ENCODE measurements at regions not wholly inside any gene's neighbourhood (a gene's known extent, or its start where the extent isn't known, plus 50 kb on each side); places are given as distances from the start of the nearest gene placed in this dataset.
A peak's percentile ranks its signal among the peaks of the same experiment; 100 is the strongest.

DNA sequence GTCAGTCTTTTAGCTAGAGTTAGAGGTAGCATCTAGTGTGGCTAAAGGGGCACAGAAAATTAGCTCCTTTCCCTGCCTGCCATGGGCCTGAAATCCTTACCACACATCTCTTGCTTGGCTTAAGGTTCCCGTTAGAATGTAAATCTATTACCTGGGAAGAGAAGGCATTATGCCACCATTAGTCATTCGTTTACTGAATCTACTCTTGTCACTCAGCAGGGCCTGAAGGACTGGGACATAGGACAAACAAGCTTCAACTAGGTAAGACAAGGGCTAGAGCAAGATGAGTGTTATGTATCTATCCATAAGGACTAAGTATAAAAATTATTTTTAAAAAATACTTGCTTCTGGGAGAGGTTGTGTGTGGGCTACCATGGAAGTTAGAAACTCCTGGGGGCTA, 112.4 kb downstream of the CT47B1 start:
- Histone ChIP-seq H3K4me2 (no peak overlapping the region), H3K9me2 (replicated peaks; ENCODE audit: insufficient read depth) (no peaks in the 10 kb centered on the region), H3K4me3 (no peak overlapping the region), H3K9me3 (ENCODE audit: low read depth) (no peaks in the 10 kb centered on the region), H3K79me2 (no peaks in the 10 kb centered on the region), H3K36me3 (replicated peaks; ENCODE audit: insufficient read depth, low read depth) (no peaks in the 10 kb centered on the region), H3K27me3 (no peaks in the 10 kb centered on the region), H2AFZ (no peak overlapping the region), H3K27ac (no peak overlapping the region), H4K20me1 (ENCODE audit: insufficient read depth, poor library complexity, severe bottlenecking) (no peaks in the 10 kb centered on the region), H3K4me1 (ENCODE audit: insufficient read depth) (no peaks in the 10 kb centered on the region)
- WGBS (ENCODE audit: low lambda C conversion rate, missing lambda C conversion rate), result 43% methylated on average over 2 of the region's 2 CpGs
- DNase-seq (ENCODE audit: low spot score), result no peak
- TF ChIP-seq EZH2 (IDR thresholded peaks at IDR 0.05; ENCODE audit: borderline replicate concordance) (no peak), EZH2phosphoT487 (IDR thresholded peaks at IDR 0.05; ENCODE audit: low read depth, severe bottlenecking, unreplicated experiment) (no peak)
- TF ChIP-seq, protein P1, sequence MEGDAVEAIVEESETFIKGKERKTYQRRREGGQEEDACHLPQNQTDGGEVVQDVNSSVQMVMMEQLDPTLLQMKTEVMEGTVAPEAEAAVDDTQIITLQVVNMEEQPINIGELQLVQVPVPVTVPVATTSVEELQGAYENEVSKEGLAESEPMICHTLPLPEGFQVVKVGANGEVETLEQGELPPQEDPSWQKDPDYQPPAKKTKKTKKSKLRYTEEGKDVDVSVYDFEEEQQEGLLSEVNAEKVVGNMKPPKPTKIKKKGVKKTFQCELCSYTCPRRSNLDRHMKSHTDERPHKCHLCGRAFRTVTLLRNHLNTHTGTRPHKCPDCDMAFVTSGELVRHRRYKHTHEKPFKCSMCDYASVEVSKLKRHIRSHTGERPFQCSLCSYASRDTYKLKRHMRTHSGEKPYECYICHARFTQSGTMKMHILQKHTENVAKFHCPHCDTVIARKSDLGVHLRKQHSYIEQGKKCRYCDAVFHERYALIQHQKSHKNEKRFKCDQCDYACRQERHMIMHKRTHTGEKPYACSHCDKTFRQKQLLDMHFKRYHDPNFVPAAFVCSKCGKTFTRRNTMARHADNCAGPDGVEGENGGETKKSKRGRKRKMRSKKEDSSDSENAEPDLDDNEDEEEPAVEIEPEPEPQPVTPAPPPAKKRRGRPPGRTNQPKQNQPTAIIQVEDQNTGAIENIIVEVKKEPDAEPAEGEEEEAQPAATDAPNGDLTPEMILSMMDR (IDR thresholded peaks at IDR 0.05; ENCODE audit: poor library complexity), result no peak

DNA sequence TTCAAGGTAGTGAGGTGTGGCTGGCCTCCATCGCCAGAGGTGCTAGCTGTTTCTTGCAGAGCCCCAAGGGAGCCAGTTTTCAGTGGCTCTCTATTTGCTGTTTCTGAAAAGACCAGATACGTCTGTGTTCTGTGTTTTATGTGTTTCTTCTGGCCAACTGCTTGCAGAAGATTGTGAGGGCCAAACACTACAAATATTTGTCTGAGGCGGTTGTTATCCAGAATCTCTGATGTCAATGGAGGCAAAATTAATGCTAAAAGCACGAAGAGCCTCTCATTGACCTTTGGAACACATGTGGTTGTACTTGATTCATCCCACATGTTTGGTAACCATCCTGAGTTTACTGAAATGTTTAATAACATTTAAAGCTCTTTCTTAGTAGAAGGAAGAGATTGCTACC, 113.9 kb downstream of the CT47B1 start:
- no peak for DNase-seq (ENCODE audit: low spot score)
- no peak overlapping the region for H2AFZ ChIP-seq
- no peaks in the 10 kb centered on the region for H3K27me3 ChIP-seq
- H3K79me2 ChIP-seq, result no peaks in the 10 kb centered on the region
- TF ChIP-seq, protein P1 (IDR thresholded peaks at IDR 0.05; ENCODE audit: poor library complexity), result no peak
- TF ChIP-seq EZH2phosphoT487 (IDR thresholded peaks at IDR 0.05; ENCODE audit: low read depth, severe bottlenecking, unreplicated experiment), result no peak
- no peak for TF ChIP-seq EZH2 (IDR thresholded peaks at IDR 0.05; ENCODE audit: borderline replicate concordance)
- H3K27ac ChIP-seq, result peak overlapping the region; percentile 21
- H3K36me3 ChIP-seq (replicated peaks; ENCODE audit: insufficient read depth, low read depth), result no peaks in the 10 kb centered on the region
- no peaks in the 10 kb centered on the region for H3K4me1 ChIP-seq (ENCODE audit: insufficient read depth)
- no peak overlapping the region for H3K4me2 ChIP-seq
- no peaks in the 10 kb centered on the region for H3K9me2 ChIP-seq (replicated peaks; ENCODE audit: insufficient read depth)
- no peaks in the 10 kb centered on the region for H3K9me3 ChIP-seq (ENCODE audit: low read depth)
- H4K20me1 ChIP-seq (ENCODE audit: insufficient read depth, poor library complexity, severe bottlenecking), result no peaks in the 10 kb centered on the region
- 41% methylated on average over 4 of the region's 4 CpGs for WGBS (ENCODE audit: low lambda C conversion rate, missing lambda C conversion rate)
- H3K4me3 ChIP-seq, result no peak overlapping the region

DNA sequence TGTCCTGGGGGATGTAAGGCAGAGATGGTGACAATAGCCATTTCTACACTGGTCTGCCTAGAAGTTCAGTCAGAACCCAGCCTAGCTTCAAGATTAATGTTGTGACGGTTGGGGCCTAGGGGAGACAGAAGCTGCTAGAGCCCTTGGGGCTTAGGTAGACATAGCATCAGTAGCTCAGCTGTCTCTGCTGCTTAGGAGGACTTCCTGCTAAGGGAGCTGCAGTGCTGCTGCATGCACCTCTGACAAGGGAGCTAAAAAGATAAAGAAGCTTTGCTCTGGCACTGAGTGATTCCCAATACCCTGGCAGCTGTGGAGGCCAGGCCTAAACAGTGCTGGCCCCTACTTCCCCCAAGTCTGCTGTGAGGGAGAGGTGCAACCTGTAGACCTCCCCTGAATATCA, 116.0 kb downstream of the CT47B1 start:
- no peaks in the 10 kb centered on the region for H3K9me2 ChIP-seq (replicated peaks; ENCODE audit: insufficient read depth)
- no peak for DNase-seq (ENCODE audit: low spot score)
- no peak overlapping the region for H3K4me3 ChIP-seq
- no peaks in the 10 kb centered on the region for H3K4me1 ChIP-seq (ENCODE audit: insufficient read depth)
- H3K27me3 ChIP-seq, result no peaks in the 10 kb centered on the region
- no peak overlapping the region for H3K27ac ChIP-seq
- H4K20me1 ChIP-seq (ENCODE audit: insufficient read depth, poor library complexity, severe bottlenecking), result no peaks in the 10 kb centered on the region
- H3K79me2 ChIP-seq, result no peaks in the 10 kb centered on the region
- H3K9me3 ChIP-seq (ENCODE audit: low read depth), result no peaks in the 10 kb centered on the region
- 73% methylated on average over 1 of the region's 1 CpG for WGBS (ENCODE audit: low lambda C conversion rate, missing lambda C conversion rate)
- H3K4me2 ChIP-seq, result no peak overlapping the region
- no peaks in the 10 kb centered on the region for H3K36me3 ChIP-seq (replicated peaks; ENCODE audit: insufficient read depth, low read depth)
- H2AFZ ChIP-seq, result no peak overlapping the region
- no peak for TF ChIP-seq EZH2 (IDR thresholded peaks at IDR 0.05; ENCODE audit: borderline replicate concordance)

DNA sequence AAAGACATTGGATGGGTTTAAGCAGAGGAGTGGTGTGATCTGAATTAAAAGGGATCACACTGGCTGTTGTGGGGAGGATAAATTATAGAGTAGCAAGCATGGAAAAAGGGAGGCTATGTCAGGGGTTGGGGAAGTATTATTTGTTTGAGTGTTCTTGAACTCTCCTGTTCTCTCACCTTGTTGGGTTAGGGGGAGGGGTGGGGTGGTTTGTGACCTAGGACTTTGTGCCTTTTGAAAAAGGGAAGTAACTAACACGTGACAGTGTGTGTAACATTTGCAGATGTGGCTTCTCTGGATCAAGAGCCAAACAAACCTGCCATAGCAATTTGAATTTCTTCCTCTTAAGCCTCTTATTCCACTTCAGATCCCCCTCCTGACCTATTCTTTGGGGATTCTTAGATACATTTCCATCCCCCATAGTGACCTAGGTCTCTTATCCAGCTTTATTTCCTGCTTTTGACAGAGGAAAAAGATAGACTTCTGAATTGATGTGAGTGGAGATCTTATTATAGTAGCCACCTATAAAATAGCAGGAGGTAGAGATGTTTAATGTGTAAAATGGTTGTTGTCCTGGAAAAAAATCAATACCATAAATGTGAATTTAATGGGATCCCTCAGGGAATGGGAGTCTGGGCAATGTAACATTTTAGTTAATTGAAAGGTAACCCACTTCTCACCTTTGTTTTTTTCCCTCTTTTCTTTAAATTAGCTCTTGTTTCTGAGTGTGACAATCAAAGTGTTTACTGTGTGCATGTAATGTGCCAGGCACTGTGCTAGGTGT, 120.4 kb downstream of the CT47B1 start:
- no peak overlapping the region for H3K4me2 ChIP-seq
- peaks cover 4% of the 10 kb centered on the region for H3K4me1 ChIP-seq (ENCODE audit: insufficient read depth)
- H3K27ac ChIP-seq, result peak overlapping the region; percentile 59
- H3K36me3 ChIP-seq (replicated peaks; ENCODE audit: insufficient read depth, low read depth), result no peaks in the 10 kb centered on the region
- no peaks in the 10 kb centered on the region for H3K79me2 ChIP-seq
- H2AFZ ChIP-seq, result no peak overlapping the region
- H3K27me3 ChIP-seq, result no peaks in the 10 kb centered on the region
- H4K20me1 ChIP-seq (ENCODE audit: insufficient read depth, poor library complexity, severe bottlenecking), result no peaks in the 10 kb centered on the region
- no peaks in the 10 kb centered on the region for H3K9me2 ChIP-seq (replicated peaks; ENCODE audit: insufficient read depth)
- no peak overlapping the region for H3K4me3 ChIP-seq
- 43% methylated on average over 1 of the region's 1 CpG for WGBS (ENCODE audit: low lambda C conversion rate, missing lambda C conversion rate)
- H3K9me3 ChIP-seq (ENCODE audit: low read depth), result no peaks in the 10 kb centered on the region
- TF ChIP-seq EZH2 (IDR thresholded peaks at IDR 0.05; ENCODE audit: borderline replicate concordance) (no peak), EZH2phosphoT487 (IDR thresholded peaks at IDR 0.05; ENCODE audit: low read depth, severe bottlenecking, unreplicated experiment) (no peak)
- TF ChIP-seq, protein P1 (IDR thresholded peaks at IDR 0.05; ENCODE audit: poor library complexity), result no peak
- DNase-seq (ENCODE audit: low spot score), result peak; percentile 39
